Activated CD8-positive, alpha-beta memory T cell treated with anti-CD3 and anti-CD28 coated beads for 36 hours (primary cell): ENCODE measurements at regions not wholly inside any gene's neighbourhood (a gene's known extent, or its start where the extent isn't known, plus 50 kb on each side); places are given as distances from the start of the nearest gene placed in this dataset.

Source experiments
- CTCF ChIA-PET: fragments of 350-600 bp; sonication (Branson Sonifier 250); formaldehyde crosslinking; loops from one replicate; lab custom pipeline; 2021; ENCODE audit warnings: antibody characterized with exemption; lab: Charles Lee
- POLR2A ChIA-PET: fragments of 350-600 bp; sonication (Branson Sonifier 250); formaldehyde crosslinking; loops from one replicate; lab custom pipeline; 2021; ENCODE audit warnings: antibody characterized with exemption; lab: Charles Lee

DNA sequence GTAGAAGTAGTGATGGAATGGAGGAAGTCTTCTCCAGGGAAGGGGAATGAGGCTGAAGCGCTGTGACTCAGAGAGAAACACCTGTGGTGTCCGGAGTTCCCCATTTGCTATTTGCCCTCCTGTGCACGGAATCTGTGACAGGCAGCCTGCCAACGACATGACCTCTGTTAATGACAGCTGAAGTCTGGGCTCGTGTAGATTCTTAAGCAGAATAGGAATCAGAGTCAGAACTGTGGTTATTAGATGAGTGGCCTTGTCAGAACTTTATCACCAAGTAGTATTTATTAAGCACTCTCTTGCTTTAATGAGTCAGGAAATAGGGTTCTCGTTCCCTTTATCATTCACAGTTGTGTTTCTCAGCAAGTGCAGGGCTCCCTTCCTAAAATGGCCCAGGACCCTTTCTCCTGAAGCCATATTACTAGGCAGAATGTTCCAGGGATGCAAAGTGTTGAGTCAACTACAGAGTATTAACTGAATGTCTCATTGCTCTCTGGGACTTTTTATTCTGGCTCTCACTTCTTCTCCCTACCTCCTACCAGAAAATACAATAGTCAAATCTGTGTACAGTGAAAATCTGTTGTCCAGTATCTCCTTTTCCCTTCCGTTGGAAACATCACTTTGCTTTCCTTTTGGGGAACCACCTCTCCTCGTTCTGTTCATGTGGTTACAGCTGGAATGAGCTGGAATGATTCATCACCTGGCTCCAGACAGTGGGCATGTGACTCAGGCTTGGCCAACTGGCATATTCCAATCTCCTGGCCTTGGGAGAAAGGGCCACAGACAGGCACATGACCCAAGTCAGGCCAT is 77.8 kb upstream of the MAX start:
- ChIA-PET CTCF (no interaction called here), POLR2A (no interaction called here)

DNA sequence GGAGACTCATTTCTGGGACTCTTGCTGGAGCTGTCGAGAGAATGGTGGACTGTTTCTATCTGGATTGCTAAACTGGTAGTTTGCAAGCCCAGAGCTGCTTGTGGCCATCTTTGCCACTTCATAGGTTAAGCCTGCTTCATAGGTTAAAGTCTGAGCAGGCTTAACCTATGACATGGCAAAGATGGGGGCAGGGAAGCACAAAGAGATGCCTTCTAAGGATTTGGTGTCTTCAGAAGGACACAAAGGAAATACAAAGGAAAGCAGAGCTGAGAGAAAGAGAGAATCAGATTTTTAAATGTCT is 78.4 kb upstream of the MAX start:
- ChIA-PET POLR2A (no interaction called here), CTCF (no interaction called here)

DNA sequence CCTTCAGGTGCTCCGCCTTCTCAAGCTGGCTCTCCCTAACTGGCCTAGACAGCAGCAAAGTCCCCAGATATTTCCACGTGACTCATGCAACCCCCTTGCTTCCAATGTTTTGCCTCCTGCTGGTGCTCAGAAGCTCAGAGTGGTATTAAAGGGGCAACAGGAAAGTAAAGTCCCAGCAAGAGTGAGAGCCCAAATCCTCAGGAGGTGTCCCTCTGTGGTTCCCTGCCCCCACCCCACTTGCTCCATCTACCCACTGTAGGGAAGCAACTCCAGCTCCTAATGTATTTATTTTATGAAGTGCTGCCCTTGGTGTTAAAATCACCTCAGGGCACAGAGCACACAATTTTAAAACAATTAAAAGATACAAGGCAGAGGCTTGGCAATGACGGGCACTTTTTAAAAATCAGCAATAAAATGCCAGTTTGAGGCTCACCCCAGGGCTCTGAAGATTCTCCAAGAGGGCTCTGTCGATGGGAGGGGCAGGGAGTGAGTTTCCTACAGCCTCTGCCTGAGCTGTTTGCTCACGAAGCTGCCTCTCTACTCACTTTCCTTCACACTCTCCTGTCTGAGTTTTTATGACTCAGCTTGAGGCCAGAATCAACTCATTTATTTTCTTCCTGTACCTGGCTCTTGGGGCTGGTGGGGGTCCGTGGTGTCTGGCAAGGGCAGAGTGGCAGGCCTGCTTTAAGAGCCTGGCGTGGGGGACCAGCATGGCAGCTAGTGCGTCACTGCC is 81.9 kb upstream of the MAX start:
- POLR2A ChIA-PET, result no interaction called here
- CTCF ChIA-PET, result interaction anchor here (0.8 kb wide), 1 partner anchor 39 kb away, joined by 3 read pairs; no protein-coding TSS in a partner anchor

DNA sequence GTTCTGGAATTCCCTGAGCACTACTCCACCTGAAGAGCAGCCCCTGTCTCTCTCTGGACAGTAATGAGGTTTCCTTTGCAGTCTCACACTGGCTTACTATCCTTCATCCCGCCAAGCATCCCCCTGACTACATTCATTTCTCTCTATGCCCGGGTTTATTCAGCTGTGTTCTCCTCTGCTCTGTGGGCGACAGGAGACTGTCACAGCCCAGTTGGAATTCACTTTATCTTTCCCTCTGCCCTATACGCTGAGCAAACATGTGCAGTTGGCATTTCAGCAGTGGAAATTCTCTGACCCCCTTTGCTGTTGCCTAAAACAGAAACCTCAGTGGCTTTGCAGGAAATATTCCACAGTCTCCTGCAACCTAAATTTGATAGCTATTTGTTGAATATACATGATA is 83.5 kb upstream of the MAX start:
- ChIA-PET CTCF (interaction anchor here (0.6 kb wide), 1 partner anchor 77 kb away, joined by 3 read pairs; no protein-coding TSS in a partner anchor), POLR2A (no interaction called here)

DNA sequence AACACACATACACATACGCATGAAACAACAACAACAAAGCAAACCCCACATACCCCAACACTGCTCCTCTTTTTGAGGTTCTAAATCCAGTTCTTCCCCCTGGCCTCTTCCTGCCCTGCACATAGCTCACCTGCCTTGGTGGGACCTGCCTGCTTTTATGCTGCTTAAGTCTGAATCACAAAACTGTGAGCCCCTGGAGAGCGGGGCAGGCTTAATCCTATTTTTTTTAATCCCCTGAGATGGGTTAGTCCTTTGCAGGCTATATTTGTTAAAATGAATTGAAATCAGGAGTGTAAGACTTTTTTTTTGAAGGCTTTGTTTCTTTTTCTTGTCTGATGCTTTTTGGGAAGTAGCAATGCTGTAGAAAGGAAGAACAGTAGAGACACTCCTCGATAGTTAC is 84.6 kb upstream of the MAX start:
- ChIA-PET POLR2A (no interaction called here), CTCF (no interaction called here)

DNA sequence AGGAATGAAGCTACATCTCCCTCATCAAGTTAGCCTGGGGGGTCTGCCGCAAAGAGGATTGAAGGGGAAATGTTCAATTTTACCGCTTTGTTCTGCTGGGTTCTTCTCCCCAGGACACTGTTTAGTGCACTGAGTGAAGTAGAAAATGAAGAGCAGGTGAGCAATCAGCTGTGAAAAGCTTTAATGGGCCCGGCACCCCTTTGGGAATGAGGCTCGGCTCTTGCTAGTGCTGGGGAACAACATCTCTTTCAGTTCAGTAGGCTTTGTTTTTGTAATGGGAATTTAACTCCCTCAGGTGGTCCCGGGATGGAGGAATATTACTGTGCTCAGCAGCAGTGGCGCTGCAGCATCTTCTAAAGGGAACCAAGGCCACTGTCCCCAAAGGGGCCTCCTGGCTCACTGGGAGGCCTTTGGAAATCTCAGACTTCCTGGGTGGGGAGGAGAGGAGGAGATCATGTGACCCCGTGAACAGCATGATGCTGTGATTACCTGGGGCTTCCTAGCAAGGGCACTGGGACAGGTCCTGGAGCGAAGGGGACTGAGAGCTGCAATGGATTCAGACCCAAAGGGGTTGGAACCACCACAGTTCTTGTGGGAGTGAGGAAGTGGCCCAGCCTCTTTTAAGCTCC is 85.2 kb upstream of the MAX start:
- POLR2A ChIA-PET, result no interaction called here
- CTCF ChIA-PET, result interaction anchor here (0.5 kb wide), 1 partner anchor 229 kb away, joined by 3 read pairs; no protein-coding TSS in a partner anchor

DNA sequence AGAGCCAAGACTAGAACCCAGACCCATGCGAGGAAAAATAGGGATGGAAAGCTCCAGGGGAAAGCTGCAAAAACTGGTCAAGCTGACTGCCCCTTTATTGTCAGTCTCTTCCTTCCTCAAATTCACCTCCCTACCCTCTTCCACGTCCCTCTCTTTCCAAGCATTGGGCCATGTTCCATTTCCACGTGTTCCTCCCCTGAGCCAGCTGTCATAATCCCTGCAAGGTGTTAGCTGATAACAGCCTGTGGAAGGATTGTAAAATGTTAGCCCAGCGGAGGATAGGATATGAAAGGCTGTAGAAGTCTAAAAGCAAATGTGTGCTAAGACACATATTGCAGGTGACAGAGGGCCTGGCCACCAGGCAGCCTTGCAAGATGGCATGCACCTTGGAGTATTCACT is 88.0 kb upstream of the MAX start:
- POLR2A ChIA-PET, result no interaction called here
- CTCF ChIA-PET, result interaction anchor here (0.7 kb wide), 1 partner anchor 348 kb away, joined by 3 read pairs; no protein-coding TSS in a partner anchor

DNA sequence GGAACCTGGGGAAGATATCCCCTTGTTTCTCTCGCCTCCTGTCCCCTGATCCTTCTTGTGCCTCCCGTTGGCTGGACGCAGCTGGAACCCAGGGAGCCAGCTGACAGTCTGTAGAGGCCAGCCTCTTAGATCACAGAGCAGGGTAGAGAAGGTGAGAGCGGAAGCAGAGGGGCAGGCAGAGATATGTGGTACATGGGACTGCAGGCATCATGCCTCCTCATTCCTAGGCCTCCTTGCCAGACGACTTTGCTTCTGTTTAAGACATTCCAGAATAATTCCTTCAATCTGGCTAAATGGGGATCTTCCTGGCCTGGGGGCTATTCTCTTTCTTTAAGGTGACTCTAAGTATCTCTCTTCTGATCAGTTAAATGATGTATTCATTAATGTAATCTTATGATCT is 89.4 kb upstream of the MAX start:
- CTCF ChIA-PET, result no interaction called here
- POLR2A ChIA-PET, result no interaction called here

DNA sequence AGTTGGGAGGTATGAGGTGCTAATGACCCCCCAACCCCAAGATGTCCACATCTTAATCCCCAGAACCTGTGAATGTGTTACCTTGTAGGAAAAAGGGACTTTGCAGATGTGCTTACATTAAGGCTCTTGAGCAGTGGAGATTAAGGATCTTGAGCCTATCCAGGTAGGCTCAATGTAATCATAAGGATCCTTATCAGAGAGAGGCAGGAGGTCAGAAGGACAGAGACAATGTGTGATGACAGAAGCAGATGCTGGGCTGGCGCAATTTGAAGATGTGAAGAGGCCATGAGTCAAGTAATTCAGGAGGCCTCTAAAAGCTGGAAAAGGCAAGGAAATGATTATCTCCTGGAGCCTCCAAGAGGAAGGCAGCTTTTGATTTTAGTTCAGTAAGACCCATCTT is 90.4 kb upstream of the MAX start:
- ChIA-PET CTCF (no interaction called here), POLR2A (no interaction called here)

DNA sequence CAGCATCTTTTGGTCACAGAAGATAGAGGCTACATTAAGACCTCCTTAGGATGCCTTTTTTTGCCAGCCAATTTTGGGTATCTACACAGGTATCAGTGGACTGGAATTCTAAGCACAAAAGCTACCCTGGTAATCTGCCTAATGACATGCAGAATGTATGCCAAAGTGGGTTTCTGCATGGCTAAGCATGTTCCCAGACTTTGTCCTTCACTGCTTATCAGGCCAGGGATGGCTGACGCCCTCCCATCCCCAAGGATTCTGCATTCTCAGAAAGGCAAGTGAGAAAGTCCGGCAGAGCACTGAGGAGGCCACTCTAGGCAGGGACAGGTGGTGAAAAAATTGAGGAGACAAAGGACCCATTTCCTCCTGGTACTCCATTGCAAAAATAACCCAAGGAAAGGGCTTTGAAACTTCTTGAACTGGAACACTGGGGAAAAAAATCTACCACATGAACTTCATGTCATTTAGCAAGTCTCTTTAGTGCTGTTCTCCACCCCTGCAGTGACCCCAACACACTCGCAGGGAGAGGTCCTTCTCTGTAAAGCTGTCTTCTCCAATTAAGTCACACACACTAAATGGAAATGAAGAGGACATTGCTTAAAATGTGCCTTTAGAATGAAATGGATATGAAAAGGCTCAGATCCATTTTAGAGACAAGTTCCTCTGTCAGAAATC is 91.7 kb upstream of the MAX start:
- POLR2A ChIA-PET, result no interaction called here
- CTCF ChIA-PET, result no interaction called here

DNA sequence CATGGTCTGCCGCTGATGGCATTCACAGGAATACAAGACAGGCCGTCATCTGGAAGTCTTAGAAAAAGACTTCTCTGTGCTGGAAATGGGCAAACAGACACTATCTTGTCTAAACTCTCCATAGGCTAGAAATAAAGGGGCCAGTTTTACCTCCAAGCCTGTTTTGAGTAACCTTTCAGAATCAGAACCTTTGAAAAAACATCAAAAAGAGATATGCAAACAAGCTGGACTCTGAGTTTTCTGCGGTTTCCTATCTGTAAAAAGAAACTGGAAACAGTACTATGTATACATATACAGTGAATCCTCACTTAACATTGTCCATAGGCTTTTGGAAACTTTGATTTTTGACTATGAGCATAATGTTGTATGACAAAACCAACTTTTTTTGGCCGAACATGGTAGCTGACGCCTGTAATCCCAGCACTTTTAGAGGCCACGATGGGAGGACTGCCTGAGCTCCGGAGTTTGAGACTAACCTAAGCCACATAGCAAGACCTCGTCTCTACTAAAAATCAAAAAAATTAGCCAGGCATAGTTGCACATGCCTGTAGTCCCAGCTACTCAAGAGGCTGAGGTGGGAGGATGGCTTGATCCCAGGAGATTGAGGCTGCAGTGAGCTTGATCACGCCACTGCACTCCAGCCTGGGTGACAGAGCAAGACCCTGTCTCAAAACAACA is 92.9 kb upstream of the MAX start:
- POLR2A ChIA-PET, result no interaction called here
- CTCF ChIA-PET, result interaction anchor here (0.6 kb wide), 1 partner anchor 22 kb away, joined by 3 read pairs; no protein-coding TSS in a partner anchor

DNA sequence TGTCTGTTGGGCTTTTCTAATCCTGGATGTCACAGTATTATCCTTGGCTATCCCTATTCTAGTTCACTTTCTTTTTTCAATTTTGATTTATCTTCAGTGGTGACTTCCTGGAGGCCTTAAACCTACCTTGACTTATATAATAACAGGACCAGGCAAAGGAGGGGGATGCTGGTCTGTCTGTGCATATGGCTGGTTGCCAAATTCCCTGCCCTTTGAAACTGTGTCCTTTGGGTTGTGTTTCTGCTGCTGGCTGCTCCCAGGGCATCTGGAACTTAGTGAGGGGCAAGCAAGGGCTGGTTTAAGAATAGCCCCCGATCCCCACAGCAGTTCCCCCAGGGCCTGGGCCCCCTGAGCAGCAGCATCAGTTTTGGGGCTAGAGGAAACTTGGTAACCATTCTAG is 96.0 kb upstream of the MAX start:
- POLR2A ChIA-PET, result no interaction called here
- CTCF ChIA-PET, result no interaction called here

DNA sequence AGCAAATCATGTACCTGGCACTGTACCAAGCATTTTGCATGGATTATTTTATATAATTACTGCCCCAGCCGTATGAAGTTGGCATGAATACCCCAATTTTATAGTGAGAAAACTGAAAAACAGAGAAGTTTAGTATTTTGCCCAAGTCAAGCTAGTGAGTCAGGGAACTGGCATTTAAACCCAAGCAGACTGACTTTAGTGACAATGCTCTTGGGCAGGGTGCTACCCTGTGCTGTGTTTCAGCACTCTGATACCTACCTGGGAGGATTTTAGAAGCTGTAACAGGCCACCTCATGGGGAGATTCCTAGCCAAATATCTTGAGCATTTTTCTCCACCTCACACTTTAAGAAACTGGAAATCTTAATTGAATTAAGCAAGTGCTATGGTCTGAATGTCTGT is 98.1 kb upstream of the MAX start:
- POLR2A ChIA-PET, result no interaction called here
- CTCF ChIA-PET, result interaction anchor here (1.4 kb wide), 1 partner anchor 15 kb away, joined by 3 read pairs; no protein-coding TSS in a partner anchor

DNA sequence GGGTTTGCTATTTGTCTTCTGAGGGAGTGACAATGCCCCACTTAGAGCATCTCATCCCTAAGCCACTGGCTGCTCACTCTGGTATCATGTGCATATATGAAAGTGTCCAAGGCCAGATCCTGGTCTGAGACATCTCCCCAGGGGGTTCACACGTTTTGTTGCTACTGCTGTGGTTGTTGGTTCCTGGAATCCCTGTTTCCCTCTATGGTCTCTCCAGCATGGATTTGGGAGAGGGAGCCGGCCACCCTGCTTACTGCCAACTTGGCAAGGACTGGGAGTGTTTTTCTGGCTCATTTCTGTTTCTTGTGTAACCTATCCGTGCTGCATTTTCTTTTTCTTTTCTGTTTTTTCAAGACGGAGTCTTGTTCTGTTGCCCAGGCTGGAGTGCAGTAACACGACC is 101.3 kb upstream of the MAX start:
- CTCF ChIA-PET, result no interaction called here
- POLR2A ChIA-PET, result no interaction called here

DNA sequence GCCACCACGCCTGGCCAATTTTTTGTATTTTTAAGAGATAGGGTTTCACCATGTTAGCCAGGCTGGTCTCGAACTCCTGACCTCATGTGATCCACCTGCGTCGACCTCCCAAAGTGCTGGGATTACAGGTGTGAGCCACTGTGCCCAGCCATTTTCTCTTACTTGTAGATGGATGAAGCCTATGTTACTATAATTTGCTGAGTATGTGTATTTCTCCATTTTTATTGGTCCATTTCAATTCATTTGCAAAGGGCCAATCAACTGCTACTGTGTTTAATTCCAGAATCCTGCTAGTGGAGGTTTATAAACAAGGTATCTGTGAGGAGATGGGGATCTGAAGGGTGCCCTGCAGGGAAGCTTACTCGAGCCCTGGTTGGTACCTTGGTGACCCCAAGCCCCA is 101.7 kb upstream of the MAX start:
- POLR2A ChIA-PET, result no interaction called here
- CTCF ChIA-PET, result no interaction called here

DNA sequence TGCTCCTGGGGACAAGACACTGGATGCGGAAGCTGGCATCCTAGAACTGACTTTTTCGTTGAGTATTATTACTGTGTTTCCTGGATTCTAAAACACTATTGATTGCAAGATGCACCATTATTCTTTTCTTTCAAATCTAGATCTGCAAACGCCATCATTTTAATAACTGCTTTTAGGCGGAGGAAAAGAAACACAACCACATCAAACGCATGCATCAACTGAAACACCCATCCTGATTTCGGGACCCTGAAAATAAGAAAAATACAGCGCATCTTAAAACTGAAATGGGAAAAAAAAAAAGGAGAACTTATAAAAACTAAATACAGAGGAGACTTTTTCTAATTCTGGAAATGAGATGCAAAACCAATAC is 103.7 kb upstream of the MAX start:
- ChIA-PET POLR2A (interaction anchor here (0.5 to 1.0 kb wide), 4 partner anchors 23 to 97 kb away, joined by 3 to 7 read pairs (median 4); no protein-coding TSS in a partner anchor), CTCF (interaction anchor here (0.6 kb wide), 1 partner anchor 41 kb away, joined by 3 read pairs; no protein-coding TSS in a partner anchor)

DNA sequence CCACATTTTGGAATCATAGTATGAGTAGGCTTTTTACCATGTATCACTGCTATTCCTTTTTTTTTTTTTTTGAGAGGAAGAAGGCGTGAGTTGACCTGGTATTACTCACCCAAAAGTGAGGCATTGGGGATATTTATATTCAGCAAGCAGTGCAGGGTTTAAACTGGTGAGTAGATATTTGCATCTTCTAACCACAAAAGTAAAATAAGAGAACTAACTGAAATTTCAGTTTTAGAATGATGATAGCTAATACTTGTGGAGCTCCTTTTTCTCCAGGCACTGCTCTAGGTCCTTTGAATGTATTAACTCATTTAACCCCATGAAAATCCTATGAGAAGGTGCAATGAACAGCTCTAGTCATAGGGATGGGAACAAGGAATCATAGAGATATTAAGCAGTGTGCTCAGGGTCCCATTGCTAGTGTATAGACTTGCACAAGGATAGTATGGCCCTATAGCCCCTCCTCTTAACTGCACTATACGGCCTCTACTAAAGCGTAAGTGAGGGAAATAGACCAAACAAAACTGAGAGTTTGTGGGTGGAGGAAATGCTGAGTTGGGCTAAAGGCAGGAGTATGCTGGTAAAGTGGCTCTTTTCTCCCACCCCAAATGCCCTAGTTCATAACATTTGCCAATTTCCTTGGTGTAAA is 104.3 kb upstream of the MAX start:
- CTCF ChIA-PET, result interaction anchor here (0.6 kb wide), 1 partner anchor 42 kb away, joined by 3 read pairs; no protein-coding TSS in a partner anchor
- POLR2A ChIA-PET, result interaction anchor here (0.5 to 1.0 kb wide), 8 partner anchors 22 to 623 kb away, joined by 3 to 7 read pairs (median 4); partner anchors contain the start of gene FUT8

DNA sequence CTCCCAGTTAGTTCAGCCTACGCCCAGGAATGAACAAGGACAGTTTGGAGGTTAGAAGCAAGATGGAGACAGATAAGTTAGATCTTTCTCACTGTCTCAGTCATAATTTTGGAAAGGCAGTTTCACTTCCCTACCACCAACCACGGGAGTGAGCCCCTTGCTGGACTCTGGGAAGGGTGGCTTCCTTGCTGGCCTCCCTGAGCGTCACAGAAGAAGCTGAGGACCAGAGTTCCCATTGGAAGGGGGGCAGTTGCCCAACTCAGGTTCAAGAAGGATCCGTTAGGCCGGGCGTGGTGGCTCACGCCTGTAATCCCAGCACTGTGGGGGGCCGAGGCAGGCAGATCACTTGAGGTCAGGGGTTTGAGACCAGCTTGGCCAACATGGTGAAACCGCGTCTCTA is 106.2 kb upstream of the MAX start:
- ChIA-PET POLR2A (no interaction called here), CTCF (interaction anchor here (0.8 to 1.6 kb wide), 2 partner anchors 20 to 79 kb away, joined by 4 read pairs; no protein-coding TSS in a partner anchor)
